ENCODE measurements at regions not wholly inside any gene's neighbourhood (a gene's known extent, or its start where the extent isn't known, plus 50 kb on each side); places are given as distances from the start of the nearest gene placed in this dataset.

- TF ChIP-seq CTCF (IDR thresholded peaks at IDR 0.05; ENCODE audit: unreplicated experiment), result no peak
- Mint-ChIP-seq H3K9me3 (ENCODE audit: unreplicated experiment) (no peaks in the 10 kb centered on the region), H3K36me3 (ENCODE audit: low read depth, unreplicated experiment) (no peaks in the 10 kb centered on the region), H3K27me3 (ENCODE audit: unreplicated experiment) (no peaks in the 10 kb centered on the region), H3K4me3 (ENCODE audit: unreplicated experiment) (no peak overlapping the region), H3K4me1 (ENCODE audit: unreplicated experiment) (no peaks in the 10 kb centered on the region), H3K27ac (ENCODE audit: unreplicated experiment) (no peak overlapping the region)
- DNase-seq (ENCODE audit: low spot score), result no peak
These were observed 476.7 kb upstream of the EPHA7 start for GRCh38 chr6:93896081-93896480.

DNA sequence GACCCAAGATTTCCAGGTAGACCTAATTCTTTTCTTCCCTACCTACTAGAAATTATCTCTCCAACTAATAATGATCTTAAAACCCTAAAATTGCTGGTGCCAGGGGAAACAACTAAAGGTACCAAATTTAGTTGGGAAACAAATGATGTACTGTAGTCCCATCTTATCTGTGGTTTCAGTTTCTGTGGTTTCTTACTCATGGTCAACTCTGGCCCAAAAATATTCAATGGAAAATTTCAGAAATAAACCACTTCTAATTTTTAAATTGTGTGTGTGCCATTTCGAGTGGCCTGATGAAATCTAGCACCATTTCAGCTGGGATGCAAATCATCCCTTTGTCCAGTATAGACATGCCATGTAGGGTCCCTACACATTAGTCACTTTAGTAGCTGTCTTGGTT is 475.2 kb upstream of the EPHA7 start:
- Mint-ChIP-seq H3K36me3 (ENCODE audit: low read depth, unreplicated experiment) (no peaks in the 10 kb centered on the region), H3K27me3 (ENCODE audit: unreplicated experiment) (no peaks in the 10 kb centered on the region), H3K9me3 (ENCODE audit: unreplicated experiment) (no peaks in the 10 kb centered on the region), H3K4me1 (ENCODE audit: unreplicated experiment) (no peaks in the 10 kb centered on the region), H3K27ac (ENCODE audit: unreplicated experiment) (no peak overlapping the region), H3K4me3 (ENCODE audit: unreplicated experiment) (no peak overlapping the region)
- no peak for TF ChIP-seq CTCF (IDR thresholded peaks at IDR 0.05; ENCODE audit: unreplicated experiment)
- no peak for DNase-seq (ENCODE audit: low spot score)

DNA sequence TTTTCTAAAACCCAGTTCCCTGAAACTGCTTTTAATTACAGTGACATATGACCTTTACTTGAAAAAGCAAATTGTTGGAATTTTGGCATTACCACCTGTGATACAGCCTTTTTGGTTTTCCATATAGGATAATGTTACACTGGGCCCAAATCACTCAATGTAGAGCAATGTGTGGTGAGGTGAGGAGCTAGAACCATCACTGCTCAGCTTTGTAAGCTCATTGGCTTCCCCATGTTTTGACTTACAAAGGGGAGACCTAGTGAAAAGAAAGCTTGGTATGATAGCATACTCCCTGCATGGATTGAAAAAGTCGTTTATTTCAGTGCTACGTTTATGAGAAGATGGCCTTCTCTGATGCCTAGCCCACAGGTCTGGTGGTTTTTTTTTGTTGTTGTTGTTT is 470.4 kb upstream of the EPHA7 start:
- Mint-ChIP-seq H3K27ac (ENCODE audit: unreplicated experiment) (no peak overlapping the region), H3K27me3 (ENCODE audit: unreplicated experiment) (no peaks in the 10 kb centered on the region), H3K9me3 (ENCODE audit: unreplicated experiment) (no peaks in the 10 kb centered on the region), H3K36me3 (ENCODE audit: low read depth, unreplicated experiment) (no peaks in the 10 kb centered on the region), H3K4me1 (ENCODE audit: unreplicated experiment) (no peaks in the 10 kb centered on the region), H3K4me3 (ENCODE audit: unreplicated experiment) (no peak overlapping the region)
- no peak for DNase-seq (ENCODE audit: low spot score)
- TF ChIP-seq CTCF (IDR thresholded peaks at IDR 0.05; ENCODE audit: unreplicated experiment), result no peak

GRCh38 chr6:93886416-93886815 is 467.1 kb upstream of the EPHA7 start:
- Mint-ChIP-seq H3K4me3 (ENCODE audit: unreplicated experiment) (no peak overlapping the region), H3K4me1 (ENCODE audit: unreplicated experiment) (no peaks in the 10 kb centered on the region), H3K9me3 (ENCODE audit: unreplicated experiment) (no peaks in the 10 kb centered on the region), H3K36me3 (ENCODE audit: low read depth, unreplicated experiment) (no peaks in the 10 kb centered on the region), H3K27me3 (ENCODE audit: unreplicated experiment) (no peaks in the 10 kb centered on the region), H3K27ac (ENCODE audit: unreplicated experiment) (no peak overlapping the region)
- no peak for DNase-seq (ENCODE audit: low spot score)
- no peak for TF ChIP-seq CTCF (IDR thresholded peaks at IDR 0.05; ENCODE audit: unreplicated experiment)

DNA sequence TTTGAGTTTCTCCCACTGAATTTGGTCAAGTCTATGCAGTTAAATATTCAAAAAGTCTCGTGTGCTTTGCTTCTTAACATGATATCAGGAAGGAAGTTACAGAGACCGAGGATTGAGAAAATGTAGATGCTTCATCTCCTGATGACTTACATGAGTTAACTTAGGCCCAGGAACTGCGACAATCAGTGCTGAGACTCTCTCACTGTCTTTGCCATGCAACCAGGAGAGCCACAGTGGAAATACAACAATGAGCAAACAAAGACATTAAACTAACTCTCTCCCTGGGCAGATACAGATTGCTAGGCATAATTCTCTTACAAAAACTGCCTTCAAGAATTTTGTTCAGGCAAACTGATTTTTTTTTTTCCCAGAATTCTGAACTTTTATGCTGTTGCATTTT is 440.6 kb upstream of the EPHA7 start:
- H3K4me1 Mint-ChIP-seq (ENCODE audit: unreplicated experiment), result no peaks in the 10 kb centered on the region
- peak overlapping the region; percentile 38 for H3K27ac Mint-ChIP-seq (ENCODE audit: unreplicated experiment)
- H3K27me3 Mint-ChIP-seq (ENCODE audit: unreplicated experiment), result no peaks in the 10 kb centered on the region
- no peaks in the 10 kb centered on the region for H3K36me3 Mint-ChIP-seq (ENCODE audit: low read depth, unreplicated experiment)
- DNase-seq (ENCODE audit: low spot score), result no peak
- no peaks in the 10 kb centered on the region for H3K9me3 Mint-ChIP-seq (ENCODE audit: unreplicated experiment)
- TF ChIP-seq CTCF (IDR thresholded peaks at IDR 0.05; ENCODE audit: unreplicated experiment), result no peak
- no peak overlapping the region for H3K4me3 Mint-ChIP-seq (ENCODE audit: unreplicated experiment)

Data from endothelial cell (in vitro differentiated cells).